ENCODE measurements at regions not wholly inside any gene's neighbourhood (a gene's known extent, or its start where the extent isn't known, plus 50 kb on each side); places are given as distances from the start of the nearest gene placed in this dataset.

DNA sequence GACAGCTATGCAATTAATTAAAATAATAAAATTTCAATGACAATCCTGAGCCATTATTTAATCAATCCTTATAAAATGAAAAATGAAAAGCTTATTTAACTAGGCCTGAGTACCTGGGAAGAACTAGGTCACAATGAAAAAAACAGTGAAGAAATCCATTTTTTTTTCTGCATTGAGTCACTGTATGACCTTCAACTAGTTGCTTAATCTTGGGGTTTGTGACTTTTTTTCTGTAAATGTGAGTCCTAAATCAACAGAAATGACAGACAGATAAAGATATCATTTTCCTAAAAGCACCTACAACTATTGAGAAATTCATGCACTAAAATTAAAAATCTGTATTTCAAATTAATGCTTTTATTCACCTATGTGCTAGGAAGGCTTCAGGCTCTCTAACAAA lies 96.8 kb downstream of the TMEM26 start:
- DNase-seq, result no peak

- DNase-seq, result no peak
Measured at GRCh38 chr10:61355211-61355610, 98.0 kb downstream of the TMEM26 start.

DNA sequence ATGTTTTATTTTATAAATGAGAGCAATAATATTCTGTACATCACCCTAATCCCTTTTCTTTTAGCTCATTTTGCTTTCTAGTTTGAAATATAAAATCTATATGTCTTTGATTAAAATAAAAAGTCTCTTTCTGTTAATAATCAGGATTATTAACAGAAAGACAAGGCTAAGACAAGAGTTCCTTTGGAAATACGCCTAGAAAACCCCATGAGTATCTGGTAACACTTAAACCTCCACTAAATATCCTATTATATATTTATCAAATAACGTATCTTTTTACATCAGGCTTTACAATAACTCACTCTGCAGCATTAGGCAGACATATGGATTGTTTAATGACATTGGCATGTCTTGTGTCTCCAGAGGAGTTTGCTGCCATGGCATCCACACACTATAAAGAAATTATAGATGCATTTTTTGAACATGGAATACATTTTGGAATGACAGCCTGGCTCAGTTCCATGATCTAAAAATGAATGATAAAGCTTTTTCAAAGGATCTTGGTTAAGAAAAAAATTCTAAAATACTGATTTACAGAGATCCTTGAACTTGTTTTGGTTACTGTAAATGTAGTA lies 98.7 kb downstream of the TMEM26 start:
- no peak for DNase-seq

DNA sequence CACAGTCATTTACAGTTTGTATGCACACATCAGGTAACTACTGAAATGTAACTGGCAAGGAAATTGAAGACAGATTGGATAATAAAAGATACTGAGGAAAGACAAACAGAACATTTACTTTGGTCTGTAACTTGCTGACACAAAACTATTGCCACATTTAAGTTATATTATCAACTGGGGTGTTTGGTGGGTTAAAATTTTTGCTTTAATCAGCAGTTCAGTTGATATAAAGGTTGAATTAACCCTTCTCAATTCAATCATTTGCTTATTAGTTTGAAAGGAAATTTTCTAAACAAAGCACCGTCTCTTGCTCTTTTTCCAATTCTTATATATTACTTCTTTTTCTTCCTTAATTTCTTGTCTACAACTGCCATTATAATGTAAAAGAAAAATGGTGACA lies 102.4 kb downstream of the TMEM26 start:
- DNase-seq, result no peak

DNA sequence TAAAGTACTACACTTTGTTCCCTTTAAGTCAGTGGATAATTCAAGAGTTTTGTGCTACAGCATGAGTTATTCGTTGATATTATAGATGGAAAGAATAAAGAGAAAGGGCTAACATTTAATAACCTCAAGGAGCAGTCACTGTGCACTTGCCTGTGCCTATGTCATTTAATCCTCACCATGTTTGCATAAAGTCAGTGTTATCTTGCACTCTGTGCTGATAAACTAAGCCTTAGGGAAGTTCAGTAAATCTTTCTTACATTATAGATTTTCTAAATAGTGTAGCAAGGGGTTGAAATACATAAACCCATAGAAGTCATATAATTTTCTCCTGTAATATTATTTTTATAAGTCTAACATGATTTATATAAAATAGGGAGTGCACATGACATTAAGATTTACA lies 103.1 kb downstream of the TMEM26 start:
- no peak for DNase-seq

DNA sequence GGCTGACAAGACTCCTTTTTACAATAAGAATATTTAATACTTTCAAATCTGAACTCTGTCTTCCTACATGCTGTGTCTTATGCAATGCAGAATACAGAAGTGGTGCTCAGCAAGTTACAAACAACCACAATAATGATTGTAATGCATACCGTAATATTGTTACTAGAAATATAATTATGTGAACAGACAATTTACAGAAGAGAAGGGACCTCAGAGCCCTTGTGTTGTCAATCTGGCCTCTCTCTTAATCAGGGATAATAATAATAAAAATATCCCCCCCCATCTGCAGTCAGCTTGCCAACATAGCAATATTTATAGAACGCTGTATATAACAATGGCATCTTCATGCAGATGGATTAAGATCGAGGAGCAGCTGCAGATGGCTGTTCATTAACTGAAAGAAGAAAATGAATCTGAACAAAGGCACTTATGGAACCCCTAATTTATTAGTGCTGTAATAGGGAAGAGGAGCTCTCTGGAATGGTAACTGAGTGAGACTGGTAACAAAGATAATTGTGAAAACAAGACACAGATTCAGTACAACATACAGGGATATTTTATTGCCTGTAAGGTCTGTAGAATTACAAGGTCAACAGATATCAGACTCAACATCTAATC lies 106.3 kb downstream of the TMEM26 start:
- DNase-seq, result peak in 2 of 3 experiments; percentile 2 to 74

GRCh38 chr10:61343796-61344195 lies 109.4 kb downstream of the TMEM26 start:
- no peak for DNase-seq

DNA sequence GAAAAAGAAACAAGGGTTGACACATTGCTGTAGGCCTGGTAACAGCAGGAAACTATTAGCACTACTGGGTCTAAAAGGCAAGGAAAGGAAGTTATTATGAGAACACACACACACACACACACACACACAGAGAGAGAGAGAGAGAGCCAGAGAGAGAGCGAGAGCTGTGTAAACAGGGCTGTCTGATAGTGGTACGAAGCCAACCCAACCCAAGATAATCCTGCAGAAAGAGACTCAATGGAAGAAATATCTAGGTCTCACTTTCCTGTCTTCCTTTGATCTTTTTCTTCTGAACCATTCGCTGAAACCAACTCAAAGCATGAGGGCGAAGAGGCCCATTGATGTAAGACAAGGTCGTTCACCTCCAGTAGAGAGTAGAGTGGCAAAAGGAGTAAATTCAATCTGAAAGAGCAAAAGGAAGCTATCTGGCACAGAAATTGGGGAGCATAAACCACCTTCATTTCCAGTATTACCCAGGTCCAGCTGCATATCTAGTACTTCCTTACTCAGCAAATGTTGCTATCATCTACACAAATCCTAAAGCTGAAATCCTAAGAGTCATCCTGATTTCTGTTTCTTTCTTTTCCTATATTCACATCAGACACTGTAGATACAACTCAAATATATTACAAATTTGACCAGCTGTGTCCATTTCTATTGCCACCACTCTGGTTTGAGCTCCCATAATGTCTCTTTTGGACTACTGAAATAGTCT lies 110.2 kb downstream of the TMEM26 start:
- DNase-seq, result peak in 1 of 3 experiments; percentile 10

DNA sequence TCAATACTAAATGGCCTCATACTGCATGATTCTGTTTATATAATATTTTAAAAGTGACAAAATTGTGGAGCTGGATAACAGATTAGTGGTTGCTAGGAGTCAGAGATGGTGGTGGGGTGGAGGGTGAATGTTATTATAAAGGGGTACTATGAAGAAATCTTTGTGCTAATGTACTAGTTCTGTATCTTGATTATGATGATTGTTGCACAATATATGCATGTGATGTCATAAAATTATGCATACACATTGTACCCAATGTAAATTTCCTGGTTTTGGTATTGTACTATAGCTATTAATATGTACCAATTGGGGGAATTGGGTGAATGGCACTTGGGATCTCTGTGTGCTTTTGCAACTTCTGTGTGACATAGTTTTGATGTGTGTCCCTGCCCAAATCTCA lies 112.2 kb downstream of the TMEM26 start:
- no peak for DNase-seq

DNA sequence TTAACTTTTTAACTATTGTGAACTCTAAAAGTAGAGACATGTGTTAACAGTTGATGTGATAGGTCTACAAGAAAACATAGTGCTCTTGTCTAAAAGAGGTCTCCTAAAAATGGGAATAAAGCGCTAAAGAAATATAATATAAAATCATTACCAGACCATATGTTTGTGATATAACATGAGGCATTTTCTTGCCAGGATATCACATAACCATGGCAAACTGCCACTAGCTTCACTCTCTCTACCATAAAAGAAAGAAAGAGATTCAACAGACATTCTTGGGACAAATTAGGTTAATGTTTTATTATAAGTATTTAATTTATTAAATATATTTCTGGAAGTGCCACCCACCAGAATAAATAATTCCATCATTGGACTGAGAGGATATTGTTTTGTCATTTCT lies 115.0 kb downstream of the TMEM26 start:
- DNase-seq, result no peak

GRCh38 chr10:61337741-61338140 lies 115.4 kb downstream of the TMEM26 start:
- DNase-seq, result no peak

GRCh38 chr10:61336831-61337230 lies 116.3 kb downstream of the TMEM26 start:
- DNase-seq, result no peak

- no peak for DNase-seq
Measured at GRCh38 chr10:61335359-61335758, 117.8 kb downstream of the TMEM26 start.

DNA sequence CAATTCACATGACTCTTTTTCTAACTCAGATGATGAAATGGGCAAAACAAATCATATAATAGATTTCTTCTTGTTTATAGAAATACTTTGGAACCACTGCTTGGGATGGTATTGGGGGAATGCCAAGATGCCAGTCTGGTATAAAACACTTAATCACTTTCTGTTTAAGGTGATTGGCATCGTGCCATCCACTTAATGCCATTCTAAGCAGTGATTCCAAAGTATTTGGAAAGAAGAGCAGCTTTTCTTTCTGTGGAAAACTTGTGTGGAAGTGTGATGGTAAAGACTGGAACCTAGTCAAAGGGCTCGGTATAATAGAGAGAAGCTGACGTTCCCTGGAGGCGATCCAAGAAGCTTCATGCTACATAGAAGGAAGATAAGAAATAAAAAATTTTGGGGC lies 120.6 kb downstream of the TMEM26 start:
- DNase-seq, result no peak

- DNase-seq, result peak in 2 of 3 experiments; percentile 12 to 61
Measured at GRCh38 chr10:61330669-61331068, 122.5 kb downstream of the TMEM26 start.

DNA sequence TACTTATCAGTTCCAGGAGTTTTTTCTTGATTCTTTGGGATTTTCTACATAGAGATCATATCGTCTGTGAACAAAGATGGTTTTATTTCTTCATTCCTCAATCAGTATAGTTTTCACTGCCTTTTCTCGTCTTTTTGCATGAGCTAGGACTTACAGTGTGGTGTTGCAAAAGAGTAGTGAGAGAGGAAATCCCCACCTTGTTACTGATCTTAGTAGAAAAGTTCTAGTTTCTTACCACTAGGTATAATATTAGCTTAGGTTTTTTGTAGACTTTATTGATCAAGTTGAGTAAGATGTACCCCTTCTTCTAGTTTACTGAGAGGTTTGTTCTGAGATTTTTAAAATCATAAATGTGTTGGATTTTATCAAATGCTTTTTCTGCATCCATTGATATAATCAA lies 123.3 kb downstream of the TMEM26 start:
- DNase-seq, result no peak

- no peak for DNase-seq
Measured at GRCh38 chr10:61325223-61325960, 127.8 kb downstream of the TMEM26 start.

GRCh38 chr10:61323726-61324125 lies 129.5 kb downstream of the TMEM26 start:
- DNase-seq, result no peak

GRCh38 chr10:61321041-61321857 lies 131.9 kb downstream of the TMEM26 start:
- DNase-seq, result peak in 1 of 3 experiments; percentile 5

GRCh38 chr10:61320257-61320587 lies 133.0 kb downstream of the TMEM26 start:
- no peak for DNase-seq

DNA sequence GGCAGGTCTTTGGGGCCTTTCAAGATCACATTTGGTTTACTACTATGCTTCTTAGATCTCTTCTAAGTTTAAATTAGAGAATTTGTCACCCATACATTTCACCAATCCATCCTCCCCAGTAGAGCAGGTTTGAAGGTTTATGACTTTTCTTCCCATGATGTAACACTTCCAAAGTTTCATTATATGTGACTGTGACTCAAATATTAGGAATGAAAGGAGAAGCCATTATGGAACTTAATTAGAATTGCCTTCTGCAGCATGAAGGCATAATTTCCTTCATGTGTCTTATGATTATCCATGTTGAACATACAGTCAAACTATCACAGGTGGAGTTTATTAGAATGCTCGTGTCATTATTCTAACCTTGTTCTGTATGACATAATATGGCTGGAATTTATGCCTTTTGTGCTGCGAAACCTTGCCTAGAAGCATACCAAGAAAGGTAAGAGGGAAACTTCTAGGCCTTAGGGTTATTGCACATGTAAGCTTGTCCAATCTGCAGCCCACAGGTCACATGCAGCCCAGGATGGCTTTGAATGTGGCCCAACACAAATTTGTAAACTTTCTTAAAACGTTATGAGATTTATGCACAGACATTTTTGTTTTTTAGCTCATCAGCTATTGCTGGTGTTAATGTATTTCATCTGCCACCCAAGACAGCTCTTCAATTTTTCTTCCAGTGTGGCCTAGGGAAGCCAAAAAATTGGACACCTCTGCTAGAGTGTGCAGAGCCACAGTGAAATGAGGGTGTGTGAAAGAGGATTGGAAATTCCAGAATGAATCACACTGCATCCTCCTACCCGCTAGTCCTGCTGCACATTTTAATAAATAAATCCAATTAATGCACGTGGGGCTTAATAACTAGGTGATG lies 133.6 kb downstream of the TMEM26 start:
- DNase-seq, result no peak

DNA sequence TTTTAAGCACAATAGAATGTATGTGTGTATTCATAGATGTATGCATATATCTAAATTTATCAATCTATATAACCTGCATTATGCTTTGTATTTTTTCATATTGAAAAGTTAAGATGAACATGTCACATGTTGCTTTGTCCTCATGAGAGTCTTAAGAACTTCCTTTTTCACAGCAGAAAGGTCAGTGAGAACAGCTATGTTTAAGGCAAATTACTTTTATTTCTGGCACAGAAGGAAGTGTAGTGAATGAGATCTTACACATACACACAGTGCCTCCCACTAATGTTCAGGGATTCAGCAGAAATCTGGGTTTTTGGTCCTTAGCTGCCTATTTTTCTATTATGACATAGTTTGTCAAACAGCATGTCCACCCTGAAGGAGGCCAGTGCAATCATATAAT lies 134.8 kb downstream of the TMEM26 start:
- DNase-seq, result no peak

All from NCI-H1417 (cell line).